Stimulated activated naive CD4-positive, alpha-beta T cell treated with Interleukin-2 at 50 U/mL for 16 hours (primary cell): ENCODE measurements at regions not wholly inside any gene's neighbourhood (a gene's known extent, or its start where the extent isn't known, plus 50 kb on each side); places are given as distances from the start of the nearest gene placed in this dataset.
"Not testable (repeated sequence)": the region's sequence is repeated elsewhere in the genome, so short reads cannot be mapped to it uniquely, and the experiment has no call there.

Experiments
- DNase-seq: peaks from one replicate; lab custom pipeline; 2025; lab: John Stamatoyannopoulos, UW

DNA sequence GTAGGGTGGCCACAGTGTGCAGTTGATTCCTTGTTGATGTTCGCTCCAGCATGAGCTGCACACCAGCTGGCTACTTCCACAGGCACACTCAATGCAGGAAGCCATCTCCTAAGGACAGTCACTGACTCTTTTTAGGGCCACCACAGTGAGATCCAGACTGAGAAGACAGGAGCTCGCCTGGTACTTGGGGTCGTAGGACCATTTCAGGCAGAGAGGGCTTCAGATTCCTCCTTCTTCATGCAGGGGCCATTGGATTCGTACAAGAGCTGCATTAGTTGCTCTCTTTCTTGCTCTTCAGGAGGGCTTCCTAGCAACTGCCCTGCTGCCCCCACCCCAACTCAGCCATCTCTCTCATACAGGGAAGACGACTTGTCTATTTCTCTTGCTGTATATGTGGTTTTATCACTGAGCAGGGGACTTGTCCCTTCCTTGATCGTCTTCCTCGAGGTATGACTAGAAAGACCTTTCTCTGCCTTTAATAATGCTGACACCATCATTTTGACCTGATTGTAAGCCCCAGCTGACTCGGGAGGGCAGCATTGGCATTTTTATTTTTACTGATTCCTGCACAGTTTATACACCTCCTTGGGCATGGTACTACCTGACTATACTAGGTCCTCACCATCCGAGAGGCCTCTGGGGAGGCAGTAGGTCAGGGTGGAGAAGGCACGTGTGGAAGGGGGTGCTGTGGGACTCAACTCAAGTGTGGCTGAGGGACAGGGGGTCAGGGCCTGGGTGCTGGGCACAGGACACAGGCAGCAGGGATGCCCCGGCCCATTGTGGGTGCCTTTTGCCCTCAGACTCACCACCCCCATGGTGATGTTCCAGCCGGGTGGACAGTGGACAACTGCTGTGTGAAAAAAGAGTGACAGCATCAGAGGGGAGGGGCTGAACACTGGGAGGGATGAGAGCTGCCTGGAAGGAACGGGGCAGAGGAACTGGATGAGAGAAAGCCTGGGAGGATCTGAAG lies 136.7 kb upstream of the ZNF746 start:
- no peak for DNase-seq

DNA sequence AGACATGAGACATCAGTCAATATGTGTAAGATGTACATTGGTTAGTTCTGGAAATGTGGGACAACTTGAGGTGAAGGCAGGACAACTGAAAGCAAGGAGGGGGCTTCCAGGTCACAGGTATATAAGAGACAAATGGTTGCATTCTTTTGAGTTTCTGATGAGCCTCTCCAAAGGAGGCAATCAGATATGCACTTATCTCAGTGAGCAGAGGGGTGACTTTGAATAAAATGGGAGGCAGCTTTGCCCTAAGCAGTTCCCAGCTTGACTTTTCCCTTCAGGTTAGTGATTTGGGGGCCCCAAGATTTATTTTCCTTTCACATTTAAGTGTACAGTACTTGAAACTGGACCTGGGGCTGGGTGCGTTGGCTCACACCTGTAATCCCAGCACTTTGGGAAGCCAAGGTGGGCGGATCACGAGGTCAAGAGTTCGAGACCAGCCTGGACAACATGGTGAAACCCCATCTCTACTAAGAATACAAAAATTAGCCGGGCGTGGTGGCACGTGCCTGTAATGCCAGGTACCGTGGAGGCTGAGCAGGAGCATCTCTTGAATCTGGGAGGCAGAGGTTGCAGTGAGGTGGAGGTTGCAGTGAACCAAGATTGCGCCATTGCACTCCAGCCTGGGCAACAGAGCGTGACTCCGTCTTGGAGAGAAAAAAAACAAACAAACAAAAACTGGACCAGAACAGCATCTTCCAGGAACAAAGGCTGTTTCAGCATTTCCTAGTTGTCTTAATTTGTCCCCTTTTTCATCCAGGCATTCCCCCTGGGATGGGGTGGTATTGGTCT lies 130.9 kb upstream of the ZNF746 start:
- DNase-seq: not testable (repeated sequence)

GRCh38 chr7:149627911-149628310 lies 130.3 kb upstream of the ZNF746 start:
- DNase-seq: no peak

DNA sequence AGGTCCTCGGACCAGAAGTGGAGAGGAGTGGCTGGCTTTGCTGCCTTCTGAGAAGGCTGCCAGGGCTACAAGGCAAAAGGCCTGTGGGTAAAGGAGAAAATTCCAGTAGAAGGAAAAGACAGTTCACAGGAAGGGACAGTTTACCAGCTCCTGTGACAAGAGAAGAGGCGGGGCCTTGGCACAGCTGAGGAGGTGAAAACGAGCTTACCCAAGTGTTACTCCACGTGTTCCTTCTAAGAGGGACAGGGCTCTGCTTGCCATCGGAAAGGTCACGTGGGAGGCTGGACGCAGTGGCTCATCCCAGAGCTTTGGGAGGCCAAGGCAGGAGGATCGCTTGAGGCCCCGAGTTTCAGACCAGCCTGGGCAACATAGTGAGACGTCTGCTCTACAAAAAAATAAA lies 129.4 kb upstream of the ZNF746 start:
- DNase-seq: no peak

DNA sequence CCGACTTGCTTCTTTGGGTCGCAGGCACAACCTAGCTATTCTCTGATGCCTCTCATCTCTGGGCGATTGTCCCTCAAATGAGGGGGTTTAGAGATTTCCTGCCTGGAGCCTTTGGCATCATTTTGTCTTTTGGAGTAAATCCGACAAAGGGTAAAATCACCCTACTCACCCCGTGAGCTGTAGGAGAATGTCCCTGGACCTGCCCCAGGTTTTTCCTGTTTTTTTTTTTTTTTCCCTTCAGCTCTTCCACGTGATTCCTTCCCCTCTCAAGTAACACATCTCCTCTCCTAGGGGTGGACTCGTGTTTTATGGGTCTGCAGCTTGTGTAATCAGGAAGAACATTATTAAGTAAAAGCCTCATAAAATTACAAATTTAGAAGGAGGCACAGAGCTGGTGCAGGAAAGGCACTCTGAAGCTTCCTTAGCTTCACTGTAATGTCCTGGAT lies 128.4 kb upstream of the ZNF746 start:
- no peak for DNase-seq

DNA sequence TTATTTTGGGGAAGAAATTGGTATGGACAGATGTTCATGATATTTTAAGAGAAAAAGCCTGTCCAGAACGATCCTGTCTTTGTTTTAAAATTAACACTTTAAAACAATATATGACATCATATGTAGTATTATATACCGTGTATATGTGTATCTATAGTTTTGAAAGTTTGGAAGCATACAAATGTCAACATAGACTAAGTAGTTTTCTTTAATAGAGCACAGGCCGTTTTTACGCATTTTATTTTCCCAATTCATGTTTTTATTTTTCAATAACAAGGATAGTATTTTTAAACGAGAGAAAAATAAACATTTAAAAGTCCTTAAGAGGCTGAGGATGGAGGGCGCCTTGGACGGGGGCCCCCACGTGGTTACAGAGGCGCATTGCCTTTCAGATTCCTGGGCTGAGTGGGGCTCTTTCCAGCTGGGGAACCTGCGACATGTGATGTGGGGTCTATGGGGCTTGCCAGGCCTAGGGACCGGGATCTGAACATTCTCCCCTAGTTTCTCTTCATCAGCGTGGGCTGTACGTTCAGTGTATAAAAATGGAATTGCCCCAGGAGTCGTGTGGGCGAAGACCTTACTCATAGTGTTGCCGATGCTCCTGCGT lies 127.8 kb upstream of the ZNF746 start:
- DNase-seq: peak; percentile 55

- peak; percentile 90 for DNase-seq
These were observed 127.1 kb upstream of the ZNF746 start for GRCh38 chr7:149624419-149625339.

DNA sequence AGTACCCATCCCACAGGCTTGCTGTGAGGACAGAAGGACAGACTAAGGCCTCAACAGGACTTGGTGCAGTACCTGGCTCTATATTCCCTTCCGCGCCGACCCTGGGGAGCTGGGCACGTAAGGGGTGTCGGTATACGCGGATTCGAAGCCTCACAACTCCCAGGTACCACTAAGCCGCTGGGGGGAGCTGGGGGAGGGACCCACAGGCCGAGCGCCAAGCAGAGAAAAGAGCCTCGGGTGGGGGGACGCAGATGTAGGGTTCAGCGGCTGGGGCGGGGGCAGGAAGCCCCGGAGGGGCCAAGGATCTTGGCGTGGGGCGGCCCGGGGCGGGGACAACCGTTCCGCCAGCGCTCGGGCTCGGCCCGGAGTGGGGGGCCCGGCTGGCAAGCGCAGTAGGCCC lies 126.4 kb upstream of the ZNF746 start:
- peak; percentile 46 for DNase-seq

GRCh38 chr7:149623262-149623997 lies 125.8 kb upstream of the ZNF746 start:
- not testable (repeated sequence) for DNase-seq

- no peak for DNase-seq
These were observed 125.0 kb upstream of the ZNF746 start for GRCh38 chr7:149622444-149623210.

DNA sequence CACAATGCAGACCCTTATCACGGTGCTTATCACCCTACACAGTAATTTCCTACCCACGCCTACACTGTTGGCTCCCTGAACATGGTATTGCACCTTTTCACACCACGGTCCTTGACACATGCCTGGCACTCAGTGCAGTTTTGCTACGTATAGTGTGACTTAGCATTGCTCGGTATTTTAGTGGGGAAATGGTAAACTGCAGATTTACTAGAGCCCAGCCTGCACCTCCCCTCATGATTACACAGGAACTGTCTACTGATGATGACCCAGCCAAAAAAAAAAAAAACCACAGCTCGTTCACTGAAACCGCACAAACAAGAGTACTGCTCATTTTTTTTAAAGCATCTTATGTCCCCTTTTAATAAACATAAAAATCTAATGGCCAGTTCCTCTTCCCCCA lies 124.2 kb upstream of the ZNF746 start:
- DNase-seq: peak; percentile 33

DNA sequence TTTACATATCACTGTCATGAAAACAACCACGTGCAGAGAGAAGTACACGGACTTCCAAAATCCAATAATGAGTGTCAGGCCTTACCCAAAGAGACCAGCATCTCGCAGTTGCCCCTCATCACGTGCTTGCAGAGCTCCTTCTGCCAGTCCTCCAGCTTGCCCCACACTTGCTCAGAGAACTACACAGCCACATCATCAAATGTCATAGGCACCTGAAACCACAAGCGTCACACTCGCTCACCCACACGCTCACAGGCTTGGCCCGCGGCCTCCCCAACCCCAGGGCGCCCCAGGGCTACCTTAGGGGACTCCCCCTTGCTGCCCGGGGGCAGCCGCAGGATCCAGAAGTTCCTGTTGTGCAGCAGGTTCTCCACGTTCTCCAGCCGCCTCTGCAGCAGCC lies 123.4 kb upstream of the ZNF746 start:
- peak; percentile 51 for DNase-seq

- no peak for DNase-seq
These were observed 119.3 kb upstream of the ZNF746 start for GRCh38 chr7:149616898-149617297.

- no peak for DNase-seq
These were observed 118.2 kb upstream of the ZNF746 start for GRCh38 chr7:149615690-149616270.

- DNase-seq: no peak
These were observed 112.9 kb upstream of the ZNF746 start for GRCh38 chr7:149610441-149611011.

DNA sequence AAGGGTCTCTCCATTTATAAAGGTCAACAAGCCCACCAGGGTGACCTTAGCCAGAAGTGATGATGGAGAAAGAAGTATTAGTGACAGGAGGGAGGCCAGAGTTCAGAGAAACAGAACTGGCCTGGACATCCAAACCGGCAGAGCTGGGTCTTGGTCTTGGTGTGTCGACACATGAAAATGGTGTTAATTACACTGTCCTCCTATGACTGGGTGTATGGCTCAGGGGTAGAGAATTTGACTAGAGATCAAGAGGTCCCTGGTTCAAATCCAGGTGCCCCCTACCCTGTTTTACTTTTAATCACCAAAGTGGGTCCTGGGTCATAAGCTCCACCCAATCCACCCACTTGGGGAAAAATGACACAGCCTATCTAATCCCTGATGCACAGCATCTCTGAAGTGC lies 110.6 kb upstream of the ZNF746 start:
- no peak for DNase-seq

GRCh38 chr7:149607683-149608082 lies 110.1 kb upstream of the ZNF746 start:
- DNase-seq: no peak

GRCh38 chr7:149606826-149607225 lies 109.2 kb upstream of the ZNF746 start:
- DNase-seq: no peak

- DNase-seq: no peak
These were observed 108.1 kb upstream of the ZNF746 start for GRCh38 chr7:149605696-149606095.
